ENCODE measurements at regions not wholly inside any gene's neighbourhood (a gene's known extent, or its start where the extent isn't known, plus 50 kb on each side); places are given as distances from the start of the nearest gene placed in this dataset.

- no peaks in the 10 kb centered on the region for H3K36me3 ChIP-seq (replicated peaks in 1 of 2; ENCODE audit: control extremely low read depth in 1 of 2, control insufficient read depth in 1 of 2, extremely low read depth in 1 of 2, insufficient read depth in 2 of 2, low read length in 1 of 2)
- 83% methylated on average over 3 of the region's 4 CpGs for whole genome bisulfite sequencing (ENCODE audit: insufficient coverage)
- no peak overlapping the region for H3K4me3 Mint-ChIP-seq
Observed at GRCh38 chr16:55154262-55154661, 169.7 kb upstream of the IRX6 start.

GRCh38 chr16:55154956-55155355, 169.0 kb upstream of the IRX6 start:
- Mint-ChIP-seq H3K27ac (no peak overlapping the region), H3K4me3 (no peak overlapping the region), H3K27me3 (peaks cover 8% of the 10 kb centered on the region), H3K9me3 (ENCODE audit: insufficient read depth) (no peaks in the 10 kb centered on the region), H3K4me1 (peaks cover 6% of the 10 kb centered on the region)
- no peak for ATAC-seq (ENCODE audit: low read depth)
- H3K79me2 ChIP-seq (ENCODE audit: control insufficient read depth, insufficient read depth, low read length): no peaks in the 10 kb centered on the region
- H2AFZ ChIP-seq (ENCODE audit: insufficient read depth, low read depth, low read length, poor library complexity, severe bottlenecking): no peak overlapping the region
- H3K4me1 ChIP-seq (ENCODE audit: control insufficient read depth in 2 of 2, insufficient read depth in 2 of 2, low read length in 2 of 2): no peaks in the 10 kb centered on the region
- no peak overlapping the region for H3K4me2 ChIP-seq (replicated peaks; ENCODE audit: low read depth, low read length, poor library complexity, severe bottlenecking)
- H3K9me3 ChIP-seq (ENCODE audit: control extremely low read depth in 1 of 3, control insufficient read depth in 2 of 3, insufficient read depth in 1 of 3, low read length in 2 of 3): no peaks in the 10 kb centered on the region
- ChIA-PET POLR2A (no interaction called here), CTCF (no interaction called here)
- no peaks in the 10 kb centered on the region for H3K36me3 ChIP-seq (replicated peaks in 1 of 2; ENCODE audit: control extremely low read depth in 1 of 2, control insufficient read depth in 1 of 2, extremely low read depth in 1 of 2, insufficient read depth in 2 of 2, low read length in 1 of 2)
- TF ChIP-seq CTCF (IDR thresholded peaks at IDR 0.05) (no peak), EZH2 (IDR thresholded peaks at IDR 0.05; ENCODE audit: borderline replicate concordance, insufficient read depth, low read depth, low read length, poor library complexity, severe bottlenecking) (no peak)
- H3K4me3 ChIP-seq (ENCODE audit: control extremely low read depth in 1 of 5, extremely low read depth in 1 of 5, insufficient read depth in 1 of 5, low read depth in 2 of 5, low read length in 4 of 5): no peak overlapping the region
- H4K20me1 ChIP-seq (ENCODE audit: control insufficient read depth, insufficient read depth, low read length, poor library complexity, severe bottlenecking): no peaks in the 10 kb centered on the region
- no peak overlapping the region for H3K27ac ChIP-seq (ENCODE audit: low read length in 2 of 2)
- DNase-seq: no peak
- intact Hi-C loops (cut with micrococcal nuclease): no loop called here
- no peaks in the 10 kb centered on the region for H3K27me3 ChIP-seq (replicated peaks in 1 of 4; ENCODE audit: control extremely low read depth in 1 of 4, control insufficient read depth in 3 of 4, insufficient read depth in 4 of 4, low read length in 3 of 4)
- H3K9ac ChIP-seq (ENCODE audit: low read length): no peak overlapping the region

More at GRCh38 chr16:55154262-55154661, 169.7 kb upstream of the IRX6 start:
- Mint-ChIP-seq H3K27me3 (peaks cover 8% of the 10 kb centered on the region), H3K9me3 (ENCODE audit: insufficient read depth) (no peaks in the 10 kb centered on the region), H3K27ac (no peak overlapping the region), H3K4me1 (peaks cover 6% of the 10 kb centered on the region)
- no peak for DNase-seq
- H2AFZ ChIP-seq (ENCODE audit: insufficient read depth, low read depth, low read length, poor library complexity, severe bottlenecking): no peak overlapping the region
- CTCF ChIA-PET: no interaction called here
- H3K79me2 ChIP-seq (ENCODE audit: control insufficient read depth, insufficient read depth, low read length): no peaks in the 10 kb centered on the region
- no peaks in the 10 kb centered on the region for H3K4me1 ChIP-seq (ENCODE audit: control insufficient read depth in 2 of 2, insufficient read depth in 2 of 2, low read length in 2 of 2)
- POLR2A ChIA-PET: no interaction called here
- no peak for TF ChIP-seq EZH2 (IDR thresholded peaks at IDR 0.05; ENCODE audit: borderline replicate concordance, insufficient read depth, low read depth, low read length, poor library complexity, severe bottlenecking)
- no peak for TF ChIP-seq CTCF (IDR thresholded peaks at IDR 0.05)
- intact Hi-C loops (cut with micrococcal nuclease): no loop called here
- H4K20me1 ChIP-seq (ENCODE audit: control insufficient read depth, insufficient read depth, low read length, poor library complexity, severe bottlenecking): no peaks in the 10 kb centered on the region
- no peak for ATAC-seq (ENCODE audit: low read depth)
- H3K9ac ChIP-seq (ENCODE audit: low read length): no peak overlapping the region
- H3K4me2 ChIP-seq (replicated peaks; ENCODE audit: low read depth, low read length, poor library complexity, severe bottlenecking): no peak overlapping the region
- H3K27ac ChIP-seq (ENCODE audit: low read length in 2 of 2): no peak overlapping the region
- H3K4me3 ChIP-seq (ENCODE audit: control extremely low read depth in 1 of 5, extremely low read depth in 1 of 5, insufficient read depth in 1 of 5, low read depth in 2 of 5, low read length in 4 of 5): no peak overlapping the region
- no peaks in the 10 kb centered on the region for H3K9me3 ChIP-seq (ENCODE audit: control extremely low read depth in 1 of 3, control insufficient read depth in 2 of 3, insufficient read depth in 1 of 3, low read length in 2 of 3)
- no peaks in the 10 kb centered on the region for H3K27me3 ChIP-seq (replicated peaks in 1 of 4; ENCODE audit: control extremely low read depth in 1 of 4, control insufficient read depth in 3 of 4, insufficient read depth in 4 of 4, low read length in 3 of 4)
